ENCODE measurements at regions not wholly inside any gene's neighbourhood (a gene's known extent, or its start where the extent isn't known, plus 50 kb on each side); places are given as distances from the start of the nearest gene placed in this dataset.
"Not testable (repeated sequence)": the region's sequence is repeated elsewhere in the genome, so short reads cannot be mapped to it uniquely, and the experiment has no call there.

GRCh38 chr3:88979760-88980159 lies 127.7 kb upstream of the EPHA3 start:
- DNase-seq: no peak

- DNase-seq: no peak
Measured at GRCh38 chr3:88983458-88983857, 124.0 kb upstream of the EPHA3 start.

- DNase-seq: no peak
Measured at GRCh38 chr3:88984256-88984655, 123.2 kb upstream of the EPHA3 start.

GRCh38 chr3:88984832-88985231 lies 122.6 kb upstream of the EPHA3 start:
- no peak for DNase-seq

- DNase-seq: no peak
Measured at GRCh38 chr3:88985491-88985890, 121.9 kb upstream of the EPHA3 start.

GRCh38 chr3:88986834-88987233 lies 120.6 kb upstream of the EPHA3 start:
- DNase-seq: no peak

GRCh38 chr3:88987776-88988175 lies 119.6 kb upstream of the EPHA3 start:
- no peak for DNase-seq

- DNase-seq: no peak
Measured at GRCh38 chr3:88988906-88989305, 118.5 kb upstream of the EPHA3 start.

- DNase-seq: no peak
Measured at GRCh38 chr3:88991496-88991895, 115.9 kb upstream of the EPHA3 start.

GRCh38 chr3:88996691-88997090 lies 110.7 kb upstream of the EPHA3 start:
- DNase-seq: no peak

- DNase-seq: no peak
Measured at GRCh38 chr3:88997260-88997659, 110.2 kb upstream of the EPHA3 start.

- no peak for DNase-seq
Measured at GRCh38 chr3:89000886-89001285, 106.5 kb upstream of the EPHA3 start.

- DNase-seq: no peak
Measured at GRCh38 chr3:89002191-89002590, 105.2 kb upstream of the EPHA3 start.

GRCh38 chr3:89013536-89013935 lies 93.9 kb upstream of the EPHA3 start:
- no peak for DNase-seq

- DNase-seq: no peak
Measured at GRCh38 chr3:89017531-89017930, 89.9 kb upstream of the EPHA3 start.

GRCh38 chr3:89025185-89025584 lies 82.2 kb upstream of the EPHA3 start:
- no peak for DNase-seq

GRCh38 chr3:89032346-89033013 lies 74.9 kb upstream of the EPHA3 start:
- no peak for DNase-seq

GRCh38 chr3:89034723-89035122 lies 72.7 kb upstream of the EPHA3 start:
- not testable (repeated sequence) for DNase-seq

- no peak for DNase-seq
Measured at GRCh38 chr3:89038869-89039268, 68.6 kb upstream of the EPHA3 start.

GRCh38 chr3:89042236-89042835 lies 65.1 kb upstream of the EPHA3 start:
- DNase-seq: no peak

GRCh38 chr3:89043406-89043932 lies 64.0 kb upstream of the EPHA3 start:
- no peak for DNase-seq

- peak; percentile 52 for DNase-seq
Measured at GRCh38 chr3:89046661-89047060, 60.8 kb upstream of the EPHA3 start.

- peak; percentile 26 for DNase-seq
Measured at GRCh38 chr3:89049119-89049518, 58.3 kb upstream of the EPHA3 start.

GRCh38 chr3:89052386-89052785 lies 55.0 kb upstream of the EPHA3 start:
- no peak for DNase-seq

GRCh38 chr3:89057398-89057797 lies 50.0 kb upstream of the EPHA3 start:
- DNase-seq: no peak

Measured in NCI-H82 (cell line).